PC-9 (cell line): ENCODE measurements at regions not wholly inside any gene's neighbourhood (a gene's known extent, or its start where the extent isn't known, plus 50 kb on each side); places are given as distances from the start of the nearest gene placed in this dataset.

ENCODE experiments used
- EZH2 ChIP-seq: fragments of 200-600 bp; sonication (generic); IDR thresholded peaks from 2 replicates; pipeline ENCODE4 v1.8.0; 2017; ENCODE audit warnings: antibody characterized with exemption, low read depth
- TF ChIP-seq, protein P1 (sequence below): fragments of 200-600 bp; sonication (generic); conservative IDR thresholded peaks from 2 replicates; pipeline ENCODE4 v1.6.1; 2017; ENCODE audit warnings: mixed run types, antibody characterized with exemption, mild to moderate bottlenecking, moderate library complexity

DNA sequence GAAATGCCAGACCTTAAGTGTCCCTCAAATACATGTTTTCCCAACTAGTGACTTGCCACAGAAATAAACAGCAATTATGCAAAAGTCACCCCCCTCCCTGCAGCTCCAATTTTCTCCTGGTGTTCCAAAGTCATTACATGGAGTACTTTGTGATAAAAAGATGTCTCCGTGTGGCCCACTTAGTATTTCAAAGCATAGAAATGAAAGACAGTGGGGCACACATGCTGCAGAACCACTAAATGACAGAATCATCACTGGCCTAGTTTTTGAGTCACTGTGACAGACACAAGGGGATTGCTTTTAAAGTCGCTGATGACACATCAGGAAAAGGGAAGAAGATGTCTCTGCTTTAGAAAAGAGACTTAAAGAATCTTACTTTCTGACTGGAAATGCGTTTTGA is 323.4 kb downstream of the PSAT1 start:
- TF ChIP-seq, protein P1, sequence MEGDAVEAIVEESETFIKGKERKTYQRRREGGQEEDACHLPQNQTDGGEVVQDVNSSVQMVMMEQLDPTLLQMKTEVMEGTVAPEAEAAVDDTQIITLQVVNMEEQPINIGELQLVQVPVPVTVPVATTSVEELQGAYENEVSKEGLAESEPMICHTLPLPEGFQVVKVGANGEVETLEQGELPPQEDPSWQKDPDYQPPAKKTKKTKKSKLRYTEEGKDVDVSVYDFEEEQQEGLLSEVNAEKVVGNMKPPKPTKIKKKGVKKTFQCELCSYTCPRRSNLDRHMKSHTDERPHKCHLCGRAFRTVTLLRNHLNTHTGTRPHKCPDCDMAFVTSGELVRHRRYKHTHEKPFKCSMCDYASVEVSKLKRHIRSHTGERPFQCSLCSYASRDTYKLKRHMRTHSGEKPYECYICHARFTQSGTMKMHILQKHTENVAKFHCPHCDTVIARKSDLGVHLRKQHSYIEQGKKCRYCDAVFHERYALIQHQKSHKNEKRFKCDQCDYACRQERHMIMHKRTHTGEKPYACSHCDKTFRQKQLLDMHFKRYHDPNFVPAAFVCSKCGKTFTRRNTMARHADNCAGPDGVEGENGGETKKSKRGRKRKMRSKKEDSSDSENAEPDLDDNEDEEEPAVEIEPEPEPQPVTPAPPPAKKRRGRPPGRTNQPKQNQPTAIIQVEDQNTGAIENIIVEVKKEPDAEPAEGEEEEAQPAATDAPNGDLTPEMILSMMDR: no peak
- TF ChIP-seq EZH2: no peak
